Osteoblast (primary cell): ENCODE measurements at regions not wholly inside any gene's neighbourhood (a gene's known extent, or its start where the extent isn't known, plus 50 kb on each side); places are given as distances from the start of the nearest gene placed in this dataset.

Experiments
- DNase-seq: peaks from one replicate; pipeline ENCODE4 v3.0.0; 2011; ENCODE audit warnings: low spot score, mixed read lengths; ENCODE audit not compliant: insufficient read length; ENCODE audit errors: missing footprints
- H2AFZ ChIP-seq: 2 replicates; pipeline ENCODE4 v1.6.0; 2011; ENCODE audit warnings: mild to moderate bottlenecking, low read length
- H3K27ac ChIP-seq: 2 replicates; pipeline ENCODE4 v1.5.1; 2011; ENCODE audit warnings: mild to moderate bottlenecking, low read depth, low read length, moderate library complexity
- H3K27me3 ChIP-seq: 2 replicates; pipeline ENCODE4 v1.6.0; 2012; ENCODE audit warnings: mild to moderate bottlenecking, control low read depth, inconsistent platforms, low read length, moderate library complexity; ENCODE audit not compliant: insufficient read depth
- H3K36me3 ChIP-seq: 2 replicates; pipeline ENCODE4 v1.5.1; 2011; ENCODE audit warnings: mild to moderate bottlenecking, low read length, control low read depth, moderate library complexity; ENCODE audit not compliant: insufficient read depth
- H3K4me1 ChIP-seq: 2 replicates; pipeline ENCODE4 v1.5.1; 2011; ENCODE audit warnings: mild to moderate bottlenecking, low read length, control low read depth, moderate library complexity; ENCODE audit not compliant: insufficient read depth
- H3K4me2 ChIP-seq: 2 replicates; pipeline ENCODE4 v1.6.0; 2011; ENCODE audit warnings: mild to moderate bottlenecking, low read length; ENCODE audit not compliant: insufficient read depth
- H3K4me3 ChIP-seq: fragments of 200-600 bp; sonication (generic); 3 replicates; pipeline ENCODE4 v1.5.1; 2012; ENCODE audit warnings: mild to moderate bottlenecking, low read length, inconsistent platforms; ENCODE audit not compliant: insufficient read depth
- H3K79me2 ChIP-seq: 2 replicates; pipeline ENCODE4 v1.6.0; 2012; ENCODE audit warnings: mild to moderate bottlenecking, low read length, control low read depth, inconsistent platforms; ENCODE audit not compliant: insufficient read depth
- H3K9me3 ChIP-seq: 2 replicates; pipeline ENCODE4 v1.5.1; 2011; ENCODE audit warnings: low read depth, low read length, control low read depth
- H4K20me1 ChIP-seq: 2 replicates; pipeline ENCODE4 v1.6.0; 2012; ENCODE audit warnings: mild to moderate bottlenecking, low read length, control low read depth; ENCODE audit not compliant: insufficient read depth
- CTCF ChIP-seq: IDR thresholded peaks from 2 replicates; pipeline ENCODE4 v1.5.1; 2011; ENCODE audit warnings: mild to moderate bottlenecking, low read depth, low read length, moderate library complexity; ENCODE audit errors: extremely low read depth

GRCh38 chr14:97544571-97544970 is 747.4 kb downstream of the VRK1 start:
- H3K4me2 ChIP-seq: no peak overlapping the region
- no peak overlapping the region for H3K27ac ChIP-seq
- no peak overlapping the region for H3K4me3 ChIP-seq
- H3K27me3 ChIP-seq: no peaks in the 10 kb centered on the region
- no peaks in the 10 kb centered on the region for H3K9me3 ChIP-seq
- H3K4me1 ChIP-seq: no peaks in the 10 kb centered on the region
- no peak for DNase-seq
- H4K20me1 ChIP-seq: no peaks in the 10 kb centered on the region
- H3K79me2 ChIP-seq: no peaks in the 10 kb centered on the region
- no peak for TF ChIP-seq CTCF
- H2AFZ ChIP-seq: no peak overlapping the region
- no peaks in the 10 kb centered on the region for H3K36me3 ChIP-seq

GRCh38 chr14:97546491-97547230 is 749.5 kb downstream of the VRK1 start:
- H3K36me3 ChIP-seq: no peaks in the 10 kb centered on the region
- no peak for DNase-seq
- no peaks in the 10 kb centered on the region for H3K27me3 ChIP-seq
- no peaks in the 10 kb centered on the region for H3K9me3 ChIP-seq
- TF ChIP-seq CTCF: no peak
- H3K27ac ChIP-seq: no peak overlapping the region
- H4K20me1 ChIP-seq: no peaks in the 10 kb centered on the region
- no peak overlapping the region for H3K4me2 ChIP-seq
- H3K79me2 ChIP-seq: no peaks in the 10 kb centered on the region
- H2AFZ ChIP-seq: no peak overlapping the region
- H3K4me1 ChIP-seq: no peaks in the 10 kb centered on the region
- H3K4me3 ChIP-seq: no peak overlapping the region

- no peaks in the 10 kb centered on the region for H3K79me2 ChIP-seq
- no peak overlapping the region for H3K4me2 ChIP-seq
- H3K9me3 ChIP-seq: no peaks in the 10 kb centered on the region
- no peak for TF ChIP-seq CTCF
- DNase-seq: no peak
- no peak overlapping the region for H2AFZ ChIP-seq
- H3K36me3 ChIP-seq: no peaks in the 10 kb centered on the region
- H3K4me3 ChIP-seq: no peak overlapping the region
- no peak overlapping the region for H3K27ac ChIP-seq
- no peaks in the 10 kb centered on the region for H3K27me3 ChIP-seq
- H3K4me1 ChIP-seq: no peaks in the 10 kb centered on the region
- H4K20me1 ChIP-seq: no peaks in the 10 kb centered on the region
These were observed 753.3 kb downstream of the VRK1 start for GRCh38 chr14:97550463-97550862.

DNA sequence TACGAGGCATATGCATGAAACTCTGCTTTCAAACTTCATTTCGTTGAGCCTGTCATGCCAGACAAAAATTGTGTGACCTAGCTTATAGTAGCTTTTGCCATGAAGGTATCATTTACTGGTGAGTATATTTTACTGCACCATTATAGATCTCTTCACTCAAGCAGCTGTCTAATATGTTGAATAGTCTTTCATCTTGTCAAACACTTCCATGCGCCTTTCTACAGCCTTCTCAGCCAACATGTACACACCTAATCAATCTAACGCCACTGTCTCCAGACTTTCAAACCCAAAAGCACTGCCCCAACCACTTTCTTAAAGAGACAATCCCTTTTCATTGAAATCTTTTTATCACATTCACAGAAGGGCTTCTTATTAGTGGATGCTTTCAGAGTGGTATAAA is 757.4 kb downstream of the VRK1 start:
- no peaks in the 10 kb centered on the region for H4K20me1 ChIP-seq
- TF ChIP-seq CTCF: no peak
- no peak overlapping the region for H3K27ac ChIP-seq
- no peaks in the 10 kb centered on the region for H3K36me3 ChIP-seq
- no peak for DNase-seq
- H3K4me1 ChIP-seq: no peaks in the 10 kb centered on the region
- peaks cover 2% of the 10 kb centered on the region for H3K9me3 ChIP-seq
- no peaks in the 10 kb centered on the region for H3K79me2 ChIP-seq
- H2AFZ ChIP-seq: no peak overlapping the region
- no peaks in the 10 kb centered on the region for H3K27me3 ChIP-seq
- no peak overlapping the region for H3K4me2 ChIP-seq
- H3K4me3 ChIP-seq: no peak overlapping the region
